Left lung (tissue), 4 donors: ENCODE measurements at regions not wholly inside any gene's neighbourhood (a gene's known extent, or its start where the extent isn't known, plus 50 kb on each side); places are given as distances from the start of the nearest gene placed in this dataset.

Source experiments
- ATAC-seq: fragments of 200-7000 bp; cut with Tn5 transposase; one replicate; pipeline ENCODE4 v1.9.1; 2020; ENCODE audit warnings: moderate library complexity
- DNase-seq, 4 donors: peaks; one replicate each; pipeline ENCODE4 v3.0.0-alpha.2; 2013 to 2020
- H3K27ac ChIP-seq, 2 donors: fragments of 200-600 bp; sonication (generic) in 1 of 2; one replicate each; pipeline versions ENCODE4 v1.5.0 to v1.8.0; 2020 to 2021
- H3K27me3 ChIP-seq, 2 donors: fragments of 200-600 bp; sonication (generic) in 1 of 2; one replicate each; pipeline versions ENCODE4 v1.5.0 to v1.8.0; 2020 to 2021
- H3K36me3 ChIP-seq, 2 donors: fragments of 200-600 bp; sonication (generic) in 1 of 2; one replicate each; pipeline versions ENCODE4 v1.5.0 to v1.8.0; 2020 to 2021
- H3K4me1 ChIP-seq, 2 donors: fragments of 200-600 bp; one replicate each; pipeline ENCODE4 v1.8.0; 2021
- H3K4me3 ChIP-seq, 2 donors: fragments of 200-600 bp; sonication (generic) in 1 of 2; one replicate each; pipeline versions ENCODE4 v1.5.0 to v1.8.0; 2020 to 2021; ENCODE audit warnings: mild to moderate bottlenecking in 1 of 2
- H3K9me3 ChIP-seq, 2 donors: fragments of 200-600 bp; sonication (generic) in 1 of 2; one replicate each; pipeline versions ENCODE4 v1.5.0 to v1.8.0; 2020 to 2021
- CTCF ChIP-seq, 2 donors: fragments of 200-600 bp; sonication (generic) in 1 of 2; IDR thresholded peaks; one replicate each; pipeline versions ENCODE4 v1.5.0 to v1.8.0; 2021; ENCODE audit warnings: antibody characterized with exemption in 2 of 2
- intact Hi-C, 2 donors: fragments of 100-400 bp; cut with DNase I; formaldehyde crosslinking; loops; one replicate each; pipeline versions ENCODE4 v1.11.2 to v1.14.2; 2022
- donor health status: DM: no; HTN: yes; CAD: no.
- donor health status: DM: no; HTN: no; CAD: no.

- Histone ChIP-seq H3K4me3 (no peak overlapping the region), H3K4me1 (no peaks in the 10 kb centered on the region), H3K27me3 (peaks cover 0 to 44% of the 10 kb centered on the region in 2 donors), H3K36me3 (no peaks in the 10 kb centered on the region), H3K27ac (no peak overlapping the region), H3K9me3 (no peaks in the 10 kb centered on the region)
- intact Hi-C loops, result no loop called here
- no peak for ATAC-seq
- TF ChIP-seq CTCF (IDR thresholded peaks at IDR 0.05), result no peak
- no peak for DNase-seq
These were observed 86.0 kb downstream of the MATN1 start for GRCh38 chr1:30637183-30637980.

- TF ChIP-seq CTCF (IDR thresholded peaks at IDR 0.05), result no peak
- H3K9me3 ChIP-seq, result no peaks in the 10 kb centered on the region
- no peaks in the 10 kb centered on the region for H3K36me3 ChIP-seq
- ATAC-seq, result no peak
- no peak overlapping the region for H3K27ac ChIP-seq
- H3K4me3 ChIP-seq, result no peak overlapping the region
- no peak for DNase-seq
- intact Hi-C loops, result no loop called here
- H3K27me3 ChIP-seq, result peaks cover 0 to 39% of the 10 kb centered on the region in 2 donors
- no peaks in the 10 kb centered on the region for H3K4me1 ChIP-seq
These were observed 86.8 kb downstream of the MATN1 start for GRCh38 chr1:30636621-30637020.

GRCh38 chr1:30635391-30635975 lies 87.9 kb downstream of the MATN1 start:
- ATAC-seq (no peak), DNase-seq (no peak)
- Histone ChIP-seq H3K4me3 (no peak overlapping the region), H3K27ac (no peak overlapping the region), H3K36me3 (no peaks in the 10 kb centered on the region), H3K27me3 (peaks cover 0 to 30% of the 10 kb centered on the region in 2 donors), H3K9me3 (no peaks in the 10 kb centered on the region), H3K4me1 (no peaks in the 10 kb centered on the region)
- intact Hi-C loops, result no loop called here
- TF ChIP-seq CTCF (IDR thresholded peaks at IDR 0.05), result no peak

- TF ChIP-seq CTCF (IDR thresholded peaks at IDR 0.05), result no peak
- Histone ChIP-seq H3K9me3 (no peaks in the 10 kb centered on the region), H3K36me3 (no peaks in the 10 kb centered on the region), H3K4me1 (no peaks in the 10 kb centered on the region), H3K27ac (no peak overlapping the region), H3K27me3 (peaks cover 0 to 29% of the 10 kb centered on the region in 2 donors), H3K4me3 (no peak overlapping the region)
- DNase-seq (no peak), ATAC-seq (no peak)
- intact Hi-C loops, result no loop called here
These were observed 88.9 kb downstream of the MATN1 start for GRCh38 chr1:30634507-30634906.

DNA sequence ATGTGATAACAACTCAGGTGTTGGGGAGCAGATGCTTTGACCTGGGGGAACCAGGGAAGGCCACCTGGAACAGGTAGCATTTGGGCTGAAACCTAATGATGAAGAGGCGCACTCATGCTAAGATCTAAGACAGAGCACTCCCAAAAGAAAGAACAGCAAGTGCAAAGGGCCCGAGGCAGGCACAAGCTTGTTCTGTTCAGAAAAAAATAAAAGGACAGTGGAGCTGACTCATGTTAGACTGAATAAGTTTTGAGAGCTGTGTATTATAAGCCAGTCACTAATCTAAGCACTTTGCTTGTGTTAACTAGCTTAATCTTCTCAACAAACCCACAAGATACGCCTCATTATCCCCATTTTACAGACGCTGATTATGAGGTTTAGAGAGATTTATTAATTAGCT lies 90.1 kb downstream of the MATN1 start:
- Histone ChIP-seq H3K36me3 (no peaks in the 10 kb centered on the region), H3K4me3 (no peak overlapping the region), H3K4me1 (no peaks in the 10 kb centered on the region), H3K9me3 (no peaks in the 10 kb centered on the region), H3K27ac (no peak overlapping the region), H3K27me3 (peaks cover 0 to 35% of the 10 kb centered on the region in 2 donors)
- ATAC-seq (no peak), DNase-seq (no peak)
- intact Hi-C loops, result no loop called here
- TF ChIP-seq CTCF (IDR thresholded peaks at IDR 0.05), result no peak
